Vagina (tissue), 2 donors: ENCODE measurements at regions not wholly inside any gene's neighbourhood (a gene's known extent, or its start where the extent isn't known, plus 50 kb on each side); places are given as distances from the start of the nearest gene placed in this dataset.

Source experiments
- DNase-seq, 2 donors: peaks; one replicate each; pipeline ENCODE4 v3.0.0-alpha.2; 2017; ENCODE audit errors: extremely low spot score in 2 of 2
- H3K27ac ChIP-seq: fragments of 200-600 bp; sonication (generic); one replicate; pipeline ENCODE4 v1.5.1; 2019
- H3K27me3 ChIP-seq: fragments of 200-600 bp; sonication (generic); one replicate; pipeline ENCODE4 v1.5.1; 2019
- H3K36me3 ChIP-seq, 2 donors: fragments of 200-600 bp; sonication (generic); one replicate each; pipeline ENCODE4 v1.5.1; 2017 to 2019
- H3K4me1 ChIP-seq: fragments of 200-600 bp; sonication (generic); one replicate; pipeline ENCODE4 v1.5.1; 2019
- H3K4me3 ChIP-seq, 2 donors: fragments of 200-600 bp; sonication (generic); 1 replicate in 1 of 2; 2 replicates in 1 of 2; pipeline ENCODE4 v1.5.1; 2016 to 2019
- H3K9me3 ChIP-seq: fragments of 200-600 bp; sonication (generic); one replicate; pipeline ENCODE4 v1.5.1; 2019
- CTCF ChIP-seq, 3 experiments: fragments of 450-650 bp in 2 of 3; fragments of 200-600 bp in 1 of 3; sonication (generic) in 1 of 3; IDR thresholded peaks; one replicate each; pipeline ENCODE4 v1.5.1; 2017 to 2019; ENCODE audit warnings: antibody characterized with exemption in 3 of 3, mild to moderate bottlenecking in 2 of 3, moderate library complexity in 2 of 3
- POLR2A ChIP-seq, 2 donors: fragments of 450-650 bp; IDR thresholded peaks; one replicate each; pipeline ENCODE4 v1.6.1; 2017; ENCODE audit warnings: antibody characterized with exemption in 2 of 2, mild to moderate bottlenecking in 2 of 2, moderate library complexity in 2 of 2
- POLR2AphosphoS5 ChIP-seq, 2 donors: sonication (generic); formaldehyde crosslinking; IDR thresholded peaks; one replicate each; pipeline ENCODE4 v1.9.0; 2017; ENCODE audit warnings: antibody characterized with exemption in 2 of 2, mild to moderate bottlenecking in 2 of 2, low read depth in 1 of 2; ENCODE audit not compliant: insufficient read depth in 1 of 2
- intact Hi-C: fragments of 100-400 bp; cut with DNase I; formaldehyde crosslinking; loops from one replicate; pipeline ENCODE4 v1.15.1; 2023

DNA sequence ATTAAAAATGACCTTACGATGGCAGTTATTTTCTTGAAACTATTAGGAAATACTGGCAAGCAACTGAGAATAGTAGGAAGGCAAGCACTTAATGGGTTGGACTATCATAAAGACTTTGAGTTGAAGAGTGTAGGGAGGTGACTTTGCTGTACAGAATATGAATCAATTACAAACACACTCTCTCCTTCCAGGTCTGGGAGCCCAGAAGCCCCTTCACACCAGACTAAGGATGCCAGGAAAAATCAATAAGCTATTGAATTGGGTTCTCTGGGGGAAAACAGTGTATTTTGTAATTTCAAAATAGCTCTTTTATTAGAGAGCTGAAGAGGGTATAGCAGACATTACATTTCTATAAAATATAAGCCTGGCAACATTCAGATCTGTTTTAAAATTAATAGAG is 736.4 kb downstream of the NOVA1 start:
- TF ChIP-seq POLR2A (IDR thresholded peaks at IDR 0.05) (no peak), POLR2AphosphoS5 (IDR thresholded peaks at IDR 0.05; ENCODE audit: insufficient read depth in 1 of 2, low read depth in 1 of 2) (no peak), CTCF (IDR thresholded peaks at IDR 0.05) (no peak)
- Histone ChIP-seq H3K4me1 (no peaks in the 10 kb centered on the region), H3K36me3 (no peaks in the 10 kb centered on the region), H3K27ac (no peak overlapping the region), H3K9me3 (no peaks in the 10 kb centered on the region), H3K27me3 (no peaks in the 10 kb centered on the region), H3K4me3 (no peak overlapping the region)
- intact Hi-C loops = no loop called here
- no peak for DNase-seq

DNA sequence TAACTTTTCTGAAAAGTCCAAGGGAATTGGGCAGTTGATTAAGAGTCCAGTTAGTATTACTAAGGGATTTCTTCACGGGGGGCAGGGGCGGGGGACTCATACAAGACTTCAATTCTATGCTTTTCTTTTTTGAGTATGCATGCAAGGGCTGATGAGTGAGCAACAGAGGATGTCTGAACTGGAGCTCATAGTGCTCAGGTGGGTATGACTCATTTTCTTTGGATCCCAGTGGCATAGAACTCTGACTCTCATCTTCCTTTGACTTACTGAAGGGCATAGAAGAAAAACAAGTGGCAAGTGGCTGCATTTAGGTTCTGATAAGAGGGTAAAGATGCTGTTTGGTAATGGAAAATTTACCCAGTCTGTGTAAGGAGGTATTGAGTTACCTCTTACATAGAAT is 749.2 kb downstream of the NOVA1 start:
- intact Hi-C loops = no loop called here
- H3K27ac ChIP-seq = no peak overlapping the region
- TF ChIP-seq POLR2A (IDR thresholded peaks at IDR 0.05) = no peak
- no peak for TF ChIP-seq CTCF (IDR thresholded peaks at IDR 0.05)
- no peak for TF ChIP-seq POLR2AphosphoS5 (IDR thresholded peaks at IDR 0.05; ENCODE audit: insufficient read depth in 1 of 2, low read depth in 1 of 2)

GRCh38 chr14:25846246-25846645 is 751.6 kb downstream of the NOVA1 start:
- no peak overlapping the region for H3K27ac ChIP-seq
- intact Hi-C loops = no loop called here
- H3K4me1 ChIP-seq = no peaks in the 10 kb centered on the region
- H3K27me3 ChIP-seq = no peaks in the 10 kb centered on the region
- DNase-seq = no peak
- H3K36me3 ChIP-seq = no peaks in the 10 kb centered on the region
- TF ChIP-seq CTCF (IDR thresholded peaks at IDR 0.05) (no peak), POLR2AphosphoS5 (IDR thresholded peaks at IDR 0.05; ENCODE audit: insufficient read depth in 1 of 2, low read depth in 1 of 2) (no peak), POLR2A (IDR thresholded peaks at IDR 0.05) (no peak)
- H3K9me3 ChIP-seq = no peaks in the 10 kb centered on the region
- no peak overlapping the region for H3K4me3 ChIP-seq

More for the DNA sequence above, 749.2 kb downstream of the NOVA1 start:
- no peak for DNase-seq
- Histone ChIP-seq H3K4me3 (no peak overlapping the region), H3K36me3 (no peaks in the 10 kb centered on the region), H3K4me1 (no peaks in the 10 kb centered on the region), H3K27me3 (no peaks in the 10 kb centered on the region), H3K9me3 (no peaks in the 10 kb centered on the region)

- no peak for DNase-seq
- Histone ChIP-seq H3K36me3 (no peaks in the 10 kb centered on the region), H3K27me3 (no peaks in the 10 kb centered on the region), H3K9me3 (no peaks in the 10 kb centered on the region), H3K4me3 (no peak overlapping the region), H3K4me1 (no peaks in the 10 kb centered on the region), H3K27ac (no peak overlapping the region)
- TF ChIP-seq POLR2AphosphoS5 (IDR thresholded peaks at IDR 0.05; ENCODE audit: insufficient read depth in 1 of 2, low read depth in 1 of 2) = no peak
- no peak for TF ChIP-seq POLR2A (IDR thresholded peaks at IDR 0.05)
- TF ChIP-seq CTCF (IDR thresholded peaks at IDR 0.05) = no peak
- intact Hi-C loops = no loop called here
Observed at GRCh38 chr14:25843481-25844470, 754.1 kb downstream of the NOVA1 start.

GRCh38 chr14:25841226-25841625 is 756.6 kb downstream of the NOVA1 start:
- H3K27me3 ChIP-seq = no peaks in the 10 kb centered on the region
- DNase-seq = no peak
- intact Hi-C loops = no loop called here
- no peak overlapping the region for H3K4me3 ChIP-seq
- H3K36me3 ChIP-seq = no peaks in the 10 kb centered on the region
- H3K9me3 ChIP-seq = no peaks in the 10 kb centered on the region
- no peaks in the 10 kb centered on the region for H3K4me1 ChIP-seq
- H3K27ac ChIP-seq = no peak overlapping the region
- TF ChIP-seq CTCF (IDR thresholded peaks at IDR 0.05) (no peak), POLR2A (IDR thresholded peaks at IDR 0.05) (no peak), POLR2AphosphoS5 (IDR thresholded peaks at IDR 0.05; ENCODE audit: insufficient read depth in 1 of 2, low read depth in 1 of 2) (no peak)
